Breast epithelium (tissue), 3 donors: ENCODE measurements at regions not wholly inside any gene's neighbourhood (a gene's known extent, or its start where the extent isn't known, plus 50 kb on each side); places are given as distances from the start of the nearest gene placed in this dataset.

Experiments used
- CTCF ChIP-seq, 3 donors: fragments of 450-650 bp; IDR thresholded peaks; one replicate each; pipeline ENCODE4 v1.5.1; 2016 to 2017; ENCODE audit warnings: antibody characterized with exemption in 3 of 3, mild to moderate bottlenecking in 3 of 3, moderate library complexity in 3 of 3
- POLR2A ChIP-seq: fragments of 450-650 bp; IDR thresholded peaks from one replicate; pipeline ENCODE4 v1.6.1; 2016; ENCODE audit warnings: antibody characterized with exemption, mild to moderate bottlenecking, moderate library complexity
- POLR2AphosphoS5 ChIP-seq, 3 donors: sonication (generic); formaldehyde crosslinking; IDR thresholded peaks; one replicate each; pipeline ENCODE4 v1.6.1; 2017; ENCODE audit warnings: antibody characterized with exemption in 3 of 3

- no peak for TF ChIP-seq CTCF (IDR thresholded peaks at IDR 0.05)
- no peak for TF ChIP-seq POLR2A
- TF ChIP-seq POLR2AphosphoS5 (IDR thresholded peaks at IDR 0.05) = no peak
These were observed 212.2 kb upstream of the GPRIN3 start for GRCh38 chr4:89519771-89520320.
